HG03457 (cell line): ENCODE measurements at regions not wholly inside any gene's neighbourhood (a gene's known extent, or its start where the extent isn't known, plus 50 kb on each side); places are given as distances from the start of the nearest gene placed in this dataset.
A peak's percentile ranks its signal among the peaks of the same experiment; 100 is the strongest.

ENCODE experiments used
- ATAC-seq: cut with Tn5 transposase; IDR thresholded peaks from one replicate; pipeline ENCODE4 v1.9.1; 2021; ENCODE audit warnings: moderate number of reproducible peaks; ENCODE audit not compliant: unreplicated experiment

DNA sequence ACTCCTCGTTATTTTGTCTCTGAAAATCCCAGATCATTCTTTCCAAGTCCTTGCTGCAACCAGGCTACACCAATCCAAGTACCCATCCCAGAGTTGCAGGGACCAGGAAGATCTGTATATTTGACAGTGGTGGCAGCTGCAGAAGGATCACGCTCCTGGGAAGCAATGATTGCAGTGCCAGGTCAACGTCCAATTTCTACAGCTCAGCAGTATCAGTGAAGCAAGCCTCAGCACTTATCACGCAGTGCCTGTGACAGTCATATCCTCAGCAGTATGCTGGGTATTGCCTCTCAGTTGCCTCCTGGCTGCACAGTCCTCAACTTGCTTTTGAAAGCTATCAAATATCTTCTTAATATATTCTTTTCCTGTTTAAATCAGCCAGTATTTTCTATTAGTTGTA lies 66.7 kb downstream of the BARHL2 start:
- ATAC-seq: no peak

DNA sequence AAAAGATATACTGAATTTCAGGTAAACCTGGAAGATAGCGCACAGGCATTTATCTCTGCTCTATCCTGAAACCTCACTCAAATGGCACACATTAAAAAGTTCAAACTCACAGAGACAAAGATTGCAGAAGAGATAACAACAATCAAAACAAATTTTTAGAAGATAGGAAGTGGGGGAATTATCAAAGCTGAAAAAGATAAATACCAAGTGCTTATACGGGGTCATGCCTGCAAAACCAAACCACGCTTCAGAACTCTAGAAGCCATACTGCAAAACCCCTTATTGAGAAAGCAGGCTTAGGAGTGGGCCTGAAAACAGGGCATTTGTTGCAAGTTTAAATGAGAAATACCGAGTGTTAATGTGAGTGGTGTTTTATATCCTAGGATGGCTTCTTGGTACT lies 76.8 kb downstream of the BARHL2 start:
- no peak for ATAC-seq

DNA sequence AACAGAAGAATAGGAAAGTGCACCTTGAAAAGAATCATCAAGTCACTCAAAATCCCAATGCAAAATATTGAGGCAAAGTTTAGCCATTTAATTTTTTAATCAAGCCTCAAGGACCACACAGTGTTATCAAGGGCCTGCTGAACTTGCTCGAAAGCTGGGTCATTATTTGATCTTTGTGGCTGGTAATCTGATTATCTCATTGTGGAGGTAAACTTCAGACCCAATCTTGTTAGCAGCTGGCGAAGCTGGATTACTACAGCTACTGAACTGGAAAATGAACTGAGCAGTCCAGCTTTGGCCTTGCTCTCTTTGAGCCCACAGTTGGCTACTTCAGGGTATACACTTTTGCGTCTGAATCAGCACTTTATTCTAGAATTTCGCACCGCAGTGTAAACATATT lies 94.4 kb downstream of the BARHL2 start:
- ATAC-seq: no peak

DNA sequence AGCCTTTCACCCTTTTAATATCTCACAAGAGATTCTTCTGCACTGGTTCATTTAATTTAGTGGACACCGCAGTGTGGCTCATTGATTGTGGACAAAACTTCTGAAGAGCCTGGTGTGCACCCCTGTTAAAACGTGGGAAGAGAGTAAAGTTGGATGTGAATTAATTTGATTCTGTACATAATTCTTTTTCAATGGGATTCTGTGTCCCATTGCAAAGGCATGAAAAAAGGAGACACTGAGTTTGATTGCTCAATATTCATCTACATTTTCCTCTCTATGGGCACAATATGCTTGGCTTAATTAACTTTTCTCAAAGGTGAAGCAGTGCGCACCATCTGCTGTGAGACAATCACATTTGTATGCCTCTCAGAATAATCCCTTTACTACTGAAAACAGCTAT lies 95.1 kb downstream of the BARHL2 start:
- no peak for ATAC-seq

DNA sequence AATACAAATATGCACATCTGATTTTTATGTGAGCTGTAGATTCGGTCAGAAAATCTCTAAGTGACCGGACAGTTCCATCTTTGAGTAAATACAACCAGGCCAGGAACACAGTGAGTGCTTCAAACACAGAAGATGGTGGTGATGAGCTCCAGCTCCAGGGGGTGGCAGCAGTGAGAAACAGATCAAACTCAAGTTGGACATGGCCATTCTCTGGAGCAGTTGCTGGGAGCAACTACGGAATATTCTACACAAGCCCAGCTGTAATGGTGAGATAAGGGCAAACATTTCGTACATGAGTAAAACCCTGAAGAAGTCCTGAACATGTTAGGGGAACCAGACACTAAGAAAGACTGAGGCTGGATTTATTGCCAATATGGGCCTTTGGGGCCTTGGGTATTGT lies 100.7 kb downstream of the BARHL2 start:
- ATAC-seq: no peak

DNA sequence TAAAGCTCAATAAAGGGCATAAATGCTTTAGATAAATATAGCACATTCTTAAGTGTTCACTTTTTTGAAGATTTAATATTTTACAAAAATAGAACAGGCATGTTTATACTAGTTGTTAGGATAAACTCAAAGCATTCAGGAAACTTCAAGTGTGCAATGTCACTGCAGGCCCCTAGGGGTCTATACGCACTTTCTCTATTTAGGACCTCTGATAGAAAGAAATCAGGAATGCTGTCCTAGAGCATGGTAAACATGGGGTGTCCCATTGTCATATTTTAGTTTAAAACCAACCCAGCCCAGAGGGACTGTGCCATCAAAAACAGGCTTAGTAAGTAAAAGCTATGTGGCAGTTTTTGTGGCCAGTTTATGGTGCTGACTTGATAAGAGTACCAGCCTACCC lies 102.2 kb downstream of the BARHL2 start:
- no peak for ATAC-seq

DNA sequence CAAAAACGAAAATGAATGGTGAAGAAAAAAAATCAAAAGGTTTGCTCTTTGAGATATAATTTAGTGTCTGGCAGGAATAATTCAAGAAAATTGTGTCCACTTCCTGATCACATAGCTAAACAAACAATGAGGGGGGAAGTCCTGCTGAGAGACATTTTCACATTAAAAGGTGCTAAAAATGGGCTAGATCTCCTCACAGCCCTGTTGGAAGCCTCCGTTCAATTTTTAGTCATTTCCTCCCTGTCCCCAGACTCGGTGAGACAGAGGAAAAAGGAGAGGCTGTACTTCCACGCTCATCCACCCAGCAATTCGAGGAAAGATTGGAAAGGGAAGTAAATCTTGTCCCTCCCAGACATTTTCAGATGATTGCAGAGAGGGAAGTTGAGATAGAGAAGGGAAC lies 103.7 kb downstream of the BARHL2 start:
- no peak for ATAC-seq

DNA sequence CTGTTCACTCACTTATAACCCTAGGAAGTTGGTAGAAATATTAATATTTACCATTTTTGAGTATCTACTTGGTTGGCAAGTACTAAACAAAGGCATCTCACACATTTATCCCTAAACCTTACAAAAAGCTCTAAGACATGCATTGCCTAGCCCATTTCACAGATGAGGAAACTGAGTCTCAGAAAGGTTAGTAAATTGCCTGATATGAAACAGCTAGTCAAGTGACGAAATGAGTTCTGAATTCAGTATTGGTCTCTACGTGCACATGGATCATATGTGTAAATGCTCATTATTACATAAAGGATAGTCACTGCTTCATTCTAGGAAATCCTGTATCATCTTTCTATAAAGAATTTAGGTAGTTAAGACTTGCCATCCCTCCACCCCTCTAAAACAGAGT lies 105.1 kb downstream of the BARHL2 start:
- no peak for ATAC-seq

DNA sequence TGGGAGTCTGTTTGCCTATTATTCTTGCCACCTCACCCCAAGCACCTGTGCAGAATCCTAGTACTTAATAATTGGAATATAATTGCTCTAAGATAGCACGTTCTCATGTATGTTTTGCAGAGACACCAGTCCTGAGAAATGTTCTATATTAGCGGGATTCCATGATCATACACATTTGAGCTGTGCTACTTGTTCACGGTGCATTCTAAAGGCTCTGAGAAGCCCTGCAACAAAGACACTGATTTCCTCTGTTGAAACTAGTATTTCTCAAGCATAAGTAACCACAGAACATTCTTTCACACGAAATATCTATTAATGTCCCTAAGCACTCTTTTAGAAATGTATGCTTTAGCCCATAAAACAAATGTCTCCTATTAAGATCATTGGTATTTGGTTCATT lies 109.4 kb downstream of the BARHL2 start:
- ATAC-seq: no peak

DNA sequence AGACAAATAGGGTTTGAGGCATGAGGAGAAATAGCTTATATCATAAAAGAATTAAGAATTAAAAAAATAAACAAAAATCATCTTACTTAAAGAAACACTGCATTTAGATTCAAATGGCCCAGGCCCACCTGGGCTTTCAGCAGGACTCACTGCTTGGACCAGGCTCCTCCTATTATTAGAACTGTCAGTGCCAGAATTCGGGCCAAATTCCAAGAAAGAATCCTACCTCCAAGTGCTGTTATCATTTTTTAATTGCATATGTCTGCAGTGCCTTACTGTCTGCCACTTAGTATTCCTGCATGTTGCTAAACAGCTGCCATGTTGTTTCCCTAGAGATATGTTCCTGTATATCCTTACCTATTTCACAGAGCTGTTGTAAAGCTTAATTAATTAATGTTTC lies 112.0 kb downstream of the BARHL2 start:
- no peak for ATAC-seq

DNA sequence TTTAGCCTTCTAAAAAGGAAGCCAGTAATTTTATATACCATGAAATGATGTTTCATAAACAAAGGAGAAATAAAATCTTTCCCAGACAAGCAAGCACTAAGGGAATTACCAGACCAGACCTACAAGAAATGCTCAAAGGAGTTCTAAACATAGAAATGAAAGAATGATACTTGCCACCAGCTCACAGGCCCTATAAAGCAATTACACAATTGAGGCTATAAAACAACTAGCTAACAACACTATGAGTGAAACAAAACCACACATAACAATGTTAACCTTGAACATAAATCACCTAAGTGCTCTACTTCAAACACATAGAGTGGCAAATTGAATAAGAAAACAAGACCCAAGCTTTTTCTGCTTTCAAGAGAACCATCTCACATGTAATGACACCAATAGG lies 123.8 kb downstream of the BARHL2 start:
- no peak for ATAC-seq

DNA sequence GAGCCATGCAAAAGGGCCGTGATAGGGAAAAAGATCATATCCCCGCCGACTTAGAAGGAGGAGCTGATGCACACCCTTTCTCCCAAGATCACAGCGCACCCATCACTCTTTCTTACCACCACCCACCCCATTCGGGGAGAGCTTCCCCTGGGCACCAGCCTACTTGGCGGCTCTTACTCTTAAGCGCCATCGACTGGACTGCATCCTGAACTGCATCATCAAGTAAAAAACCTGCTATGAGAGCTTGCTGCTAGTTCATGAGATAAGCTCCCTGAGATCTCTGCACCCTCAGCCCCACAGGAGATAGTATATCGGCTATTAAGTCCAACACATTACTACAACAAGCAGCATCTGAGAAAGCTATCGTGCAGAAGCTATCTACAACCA lies 125.1 kb downstream of the BARHL2 start:
- no peak for ATAC-seq

DNA sequence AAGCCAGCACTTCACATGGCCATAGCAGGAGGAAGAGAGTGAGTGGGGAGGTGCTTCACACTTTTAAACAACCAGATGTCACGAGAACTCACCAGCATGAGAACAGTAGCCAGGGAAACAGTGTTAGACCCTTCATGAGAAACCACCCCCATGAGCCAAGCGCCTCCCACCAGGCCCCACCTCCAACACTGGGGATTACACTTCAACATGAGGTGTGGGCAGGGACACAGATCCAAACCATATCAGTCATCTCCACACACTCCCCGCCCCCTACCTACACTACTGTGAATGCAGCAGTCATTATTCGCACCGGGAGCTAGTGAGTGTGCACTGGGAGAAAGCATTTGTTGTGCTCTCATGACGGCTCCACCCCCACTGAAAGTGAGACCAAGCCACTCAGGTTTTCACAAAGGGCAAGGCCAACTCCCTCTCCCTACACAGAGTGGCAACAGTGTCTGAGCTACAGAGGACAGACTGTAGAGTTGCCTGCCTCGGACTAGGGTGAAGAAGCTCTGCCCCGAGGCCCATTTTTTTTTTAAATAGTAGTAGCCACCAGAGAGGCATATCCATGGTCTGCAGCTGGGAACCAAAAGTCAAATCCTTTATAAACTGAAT lies 125.6 kb downstream of the BARHL2 start:
- ATAC-seq: no peak

DNA sequence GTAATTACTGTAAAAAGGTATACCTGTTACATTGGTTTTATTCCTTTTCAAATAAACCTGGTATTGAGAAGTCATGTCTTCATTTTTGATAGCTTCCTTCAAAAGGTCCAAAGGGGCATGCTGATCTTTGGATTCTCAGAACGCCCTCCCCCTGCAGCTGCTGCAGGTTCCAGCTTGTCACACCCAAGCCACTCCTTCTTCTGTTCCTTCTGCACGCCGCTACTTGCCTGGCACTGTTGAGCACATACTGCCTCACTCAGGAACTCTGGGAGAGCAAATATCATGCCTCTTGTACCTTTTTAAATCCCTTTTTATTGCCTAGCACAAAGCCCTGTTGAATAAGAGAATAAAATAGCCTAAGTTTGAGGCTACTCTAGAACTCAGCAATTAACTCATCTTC lies 136.9 kb downstream of the BARHL2 start:
- ATAC-seq: no peak

DNA sequence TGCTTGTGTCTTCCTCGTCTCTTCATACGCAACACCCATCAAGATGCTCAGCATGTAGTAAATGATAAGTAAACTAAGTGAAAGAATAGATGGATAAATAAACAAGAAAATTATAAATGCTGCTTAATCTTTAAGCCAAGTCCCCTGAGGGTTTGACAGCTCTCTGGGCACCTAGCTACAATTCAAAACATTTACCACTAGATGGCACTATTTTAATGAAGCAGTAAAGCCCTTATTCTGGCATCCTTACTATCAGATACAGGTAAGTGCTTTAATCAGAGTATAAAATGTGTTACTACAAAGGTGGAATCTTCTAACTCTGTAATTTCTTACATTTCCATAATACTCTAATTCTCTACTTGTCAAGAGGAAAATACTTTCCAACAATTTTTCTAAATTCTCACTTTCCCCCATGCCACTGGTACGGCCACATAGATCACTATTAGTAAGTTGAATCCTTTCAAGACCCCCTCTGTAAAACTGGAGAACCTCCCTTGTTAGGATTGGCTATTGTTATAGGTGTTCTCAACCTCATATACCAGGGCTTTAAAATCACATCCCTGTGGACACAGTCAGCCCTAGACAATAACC lies 137.8 kb downstream of the BARHL2 start:
- peak; percentile 60 for ATAC-seq

DNA sequence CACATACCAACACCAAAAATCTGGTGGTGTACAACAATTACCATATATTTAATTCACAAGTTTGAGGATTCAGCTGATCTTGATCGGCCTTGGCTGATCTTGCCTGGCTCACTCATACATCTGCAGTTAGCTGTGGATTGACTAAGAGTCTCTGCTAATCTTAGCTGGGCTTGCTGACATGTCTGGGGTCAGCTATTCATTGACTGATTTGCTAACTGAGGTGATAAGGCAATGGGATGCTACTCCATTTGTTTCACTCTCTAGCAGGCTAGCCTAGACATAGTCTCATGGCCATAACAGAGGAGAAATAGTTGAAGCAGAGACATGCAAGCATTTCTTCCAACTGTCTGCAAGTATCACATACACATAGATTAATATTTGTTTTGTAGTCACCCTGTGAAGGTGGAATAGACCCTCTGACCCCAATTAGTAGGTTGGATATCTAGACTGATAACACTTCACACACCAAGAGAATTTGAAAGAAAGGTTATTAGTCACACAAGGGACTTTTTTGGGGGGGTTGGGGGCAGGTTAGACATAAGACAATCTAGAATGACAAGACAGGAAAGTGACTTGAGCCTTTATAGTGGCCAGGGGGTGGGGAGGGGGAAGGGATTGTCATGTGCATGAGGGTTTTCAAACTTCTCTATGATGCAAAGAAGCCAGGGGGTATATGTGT lies 142.3 kb downstream of the BARHL2 start:
- ATAC-seq: no peak

DNA sequence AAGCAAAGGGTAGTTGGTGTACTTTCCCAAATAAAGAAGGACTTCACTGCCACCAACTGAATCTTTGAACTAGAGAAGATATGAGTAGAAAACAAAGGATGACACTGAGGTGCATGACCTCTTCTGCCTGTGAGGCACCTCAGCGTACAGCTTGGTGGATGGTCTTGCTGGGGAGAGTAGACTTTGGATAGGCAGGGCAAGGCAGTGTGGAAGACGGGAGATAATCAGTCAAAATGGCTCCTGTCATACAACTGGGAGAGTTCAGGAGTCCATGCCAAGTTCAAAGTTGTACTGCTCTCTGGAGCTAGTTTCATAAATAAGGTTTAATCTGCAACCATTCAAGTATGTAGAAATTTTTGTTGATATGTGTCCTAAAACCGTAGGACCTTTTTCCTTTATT lies 143.4 kb downstream of the BARHL2 start:
- ATAC-seq: no peak

DNA sequence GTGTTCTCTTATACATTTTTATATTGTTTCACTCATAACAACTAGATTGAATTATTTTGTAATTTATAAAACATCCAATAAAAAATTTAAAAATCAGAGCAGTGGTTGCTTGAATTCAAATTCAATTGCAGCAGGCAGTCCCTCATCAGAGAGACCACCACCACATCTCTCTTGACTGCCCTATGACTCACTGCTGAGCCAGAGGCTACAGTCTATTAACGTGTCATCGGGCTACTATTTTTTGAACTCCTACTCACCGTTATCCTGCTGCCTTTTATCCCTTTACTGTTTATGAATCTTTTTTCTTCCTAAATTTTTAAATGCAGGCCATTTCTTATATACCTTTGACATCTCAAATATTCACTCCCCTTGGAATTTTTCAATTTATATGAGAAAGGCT lies 144.7 kb downstream of the BARHL2 start:
- no peak for ATAC-seq

DNA sequence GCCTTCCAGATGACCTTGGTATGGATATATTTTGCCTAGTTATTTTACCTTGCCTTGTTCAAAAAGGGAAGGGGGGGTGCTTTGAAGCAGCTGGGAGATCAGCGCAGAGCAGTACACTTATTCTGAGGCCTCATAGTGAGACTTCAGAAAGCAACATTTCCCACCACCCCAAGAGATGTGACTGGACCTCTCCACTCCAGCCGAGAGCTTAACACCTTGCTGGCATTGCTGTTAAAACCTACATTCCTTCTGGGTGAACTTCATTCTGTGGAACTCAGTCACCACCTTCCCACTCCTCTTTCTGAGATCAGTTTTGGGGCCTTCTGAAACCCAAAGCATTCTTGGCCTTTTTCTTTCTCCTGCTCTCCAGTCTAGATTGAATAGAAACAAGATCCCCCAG lies 148.7 kb downstream of the BARHL2 start:
- ATAC-seq: no peak

DNA sequence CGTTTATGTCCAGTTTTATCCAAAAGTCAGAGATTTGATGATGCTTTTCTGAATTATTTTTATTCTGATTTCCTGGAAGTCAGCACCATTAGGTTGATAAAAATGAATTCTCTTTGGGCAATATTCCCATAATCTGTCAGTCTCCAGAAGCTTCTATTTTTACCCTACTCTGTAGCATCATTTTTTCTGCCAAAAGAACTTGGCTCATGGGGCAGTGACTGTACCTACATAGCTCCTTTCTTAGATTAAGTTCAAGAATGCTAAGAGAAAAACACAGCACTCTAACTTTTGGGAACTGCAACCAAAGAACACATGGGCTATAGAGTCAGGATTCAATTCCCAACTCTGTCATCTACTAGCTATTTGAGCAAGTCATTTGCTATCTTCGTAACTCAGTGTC lies 152.9 kb downstream of the BARHL2 start:
- no peak for ATAC-seq

DNA sequence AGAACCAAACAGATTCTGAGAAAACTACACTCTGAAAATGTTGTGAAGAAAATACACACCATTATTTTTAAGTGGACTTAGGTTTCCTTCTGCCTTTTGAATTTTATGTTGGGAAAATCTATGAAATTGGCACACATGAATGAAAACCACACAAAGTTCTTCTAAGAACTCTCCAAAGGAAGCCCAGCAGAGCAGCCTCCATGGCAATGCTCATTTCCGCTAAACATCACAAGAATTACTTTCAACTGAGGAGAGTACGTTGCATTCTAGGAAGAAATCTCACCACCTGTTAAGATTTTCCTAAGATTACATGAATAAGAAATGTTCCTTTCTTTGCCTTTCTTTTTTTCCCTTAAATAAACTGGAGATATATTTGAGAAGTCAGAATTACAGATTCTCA lies 154.2 kb downstream of the BARHL2 start:
- no peak for ATAC-seq

DNA sequence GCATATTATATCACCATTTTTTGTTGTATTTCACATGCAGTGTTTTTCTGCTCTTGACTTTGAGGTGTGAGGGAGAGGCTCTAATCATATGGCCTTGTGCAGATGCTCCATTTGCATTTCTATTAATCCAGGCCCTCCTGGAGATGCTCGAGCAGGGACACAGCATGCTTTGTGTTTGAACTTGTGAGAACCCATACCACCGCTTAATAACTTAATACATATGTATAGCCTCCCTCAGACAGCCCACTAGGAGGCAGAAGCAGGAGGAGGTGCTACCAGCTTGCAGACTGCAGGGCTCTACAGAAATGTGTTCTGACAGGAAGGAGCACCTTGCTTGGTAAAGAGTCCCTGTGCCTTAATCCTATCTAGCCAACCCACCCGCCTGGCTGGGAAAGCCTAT lies 155.2 kb downstream of the BARHL2 start:
- no peak for ATAC-seq
